IMR-90 (cell line): ENCODE measurements at regions not wholly inside any gene's neighbourhood (a gene's known extent, or its start where the extent isn't known, plus 50 kb on each side); places are given as distances from the start of the nearest gene placed in this dataset.

Source experiments
- ATAC-seq: fragments of 200-7000 bp; cut with Tn5 transposase; 2 replicates; pipeline ENCODE4 v1.9.1; 2020; ENCODE audit warnings: low read depth, mild to moderate bottlenecking, moderate library complexity
- BruUV-seq: library from RNA; stranded (reverse); fragments of 400-500 nt; replicated peaks from 2 replicates; lab custom pipeline; 2021; lab: Mats Ljungman, UMichigan
- CTCF ChIA-PET: fragments of 300-600 bp; formaldehyde crosslinking; extraction: SDS; loops from one replicate; lab custom pipeline; 2021; ENCODE audit warnings: antibody characterized with exemption; lab: Yijun Ruan, JAX
- POLR2A ChIA-PET: fragments of 300-600 bp; sonication (Branson Sonifier 250); formaldehyde crosslinking; loops from one replicate; lab custom pipeline; 2022; ENCODE audit warnings: antibody characterized with exemption; ENCODE audit not compliant: unreplicated experiment; lab: Charles Lee
- DNase-seq: peaks from one replicate; pipeline ENCODE4 v3.0.0; 2013
- H2AFZ ChIP-seq: replicated peaks from 2 replicates; pipeline ENCODE3; 2013; ENCODE audit warnings: low read length, mild to moderate bottlenecking; ENCODE audit not compliant: poor library complexity
- H2AK5ac ChIP-seq: 2 replicates; pipeline ENCODE4 v1.6.1; 2013; ENCODE audit warnings: low read depth, low read length, inconsistent platforms
- H2AK9ac ChIP-seq: replicated peaks from 2 replicates; pipeline ENCODE3; 2013; ENCODE audit warnings: mild to moderate bottlenecking, low read depth, low read length, moderate library complexity; ENCODE audit not compliant: poor library complexity
- H2BK120ac ChIP-seq: 2 replicates; pipeline ENCODE4 v1.6.1; 2013; ENCODE audit warnings: low read depth, low read length, inconsistent platforms
- H2BK15ac ChIP-seq: 3 replicates; pipeline ENCODE4 v1.6.1; 2013; ENCODE audit warnings: low read depth, low read length, inconsistent platforms
- H2BK20ac ChIP-seq: 2 replicates; pipeline ENCODE4 v1.6.1; 2013; ENCODE audit warnings: low read depth, mild to moderate bottlenecking, inconsistent platforms, low read length, moderate library complexity
- H2BK5ac ChIP-seq: 2 replicates; pipeline ENCODE4 v1.6.1; 2013; ENCODE audit warnings: mild to moderate bottlenecking, low read depth, low read length, inconsistent platforms; ENCODE audit not compliant: poor library complexity, severe bottlenecking
- H3K14ac ChIP-seq: replicated peaks from 2 replicates; pipeline ENCODE4 v1.6.1; 2013; ENCODE audit warnings: low read depth, low read length, inconsistent platforms
- H3K18ac ChIP-seq: 2 replicates; pipeline ENCODE4 v1.6.1; 2013; ENCODE audit warnings: low read depth, low read length, control low read depth
- H3K23ac ChIP-seq: 2 replicates; pipeline ENCODE4 v1.6.1; 2013; ENCODE audit warnings: low read depth, low read length, inconsistent platforms
- H3K27ac ChIP-seq: 2 replicates; pipeline ENCODE4 v1.5.1; 2013; ENCODE audit warnings: mild to moderate bottlenecking, control low read depth, low read length; ENCODE audit not compliant: insufficient read depth
- H3K27me3 ChIP-seq: 2 replicates; pipeline ENCODE4 v1.6.1; 2013; ENCODE audit warnings: low read length; ENCODE audit not compliant: control insufficient read depth, insufficient read depth
- H3K36me3 ChIP-seq: 2 replicates; pipeline ENCODE4 v1.6.1; 2013; ENCODE audit warnings: low read length, mixed read lengths; ENCODE audit not compliant: control insufficient read depth, insufficient read depth
- H3K4ac ChIP-seq: 2 replicates; pipeline ENCODE4 v1.6.1; 2013; ENCODE audit warnings: low read depth, low read length, inconsistent platforms
- H3K4me1 ChIP-seq: 2 replicates; pipeline ENCODE4 v1.6.1; 2013; ENCODE audit warnings: low read length, mixed read lengths; ENCODE audit not compliant: control insufficient read depth, insufficient read depth
- H3K4me2 ChIP-seq: 2 replicates; pipeline ENCODE4 v1.6.1; 2013; ENCODE audit warnings: low read depth, mild to moderate bottlenecking, control low read depth, low read length, moderate library complexity
- H3K4me3 ChIP-seq: 2 replicates; pipeline ENCODE4 v1.5.1; 2013; ENCODE audit warnings: low read depth, mild to moderate bottlenecking, control low read depth, low read length, moderate library complexity; ENCODE audit not compliant: insufficient read depth
- H3K56ac ChIP-seq: 2 replicates; pipeline ENCODE4 v1.6.1; 2013; ENCODE audit warnings: low read length, inconsistent platforms; ENCODE audit not compliant: insufficient read depth; ENCODE audit errors: extremely low read depth
- H3K79me1 ChIP-seq, 2 experiments: 2 replicates each; pipeline ENCODE4 v1.6.1; 2013; ENCODE audit warnings: low read length in 2 of 2, inconsistent platforms in 1 of 2, low read depth in 1 of 2
- H3K9ac ChIP-seq: 2 replicates; pipeline ENCODE4 v1.6.1; 2013; ENCODE audit warnings: low read depth, low read length, control low read depth
- H3K9me1 ChIP-seq: 2 replicates; pipeline ENCODE4 v1.6.1; 2013; ENCODE audit warnings: low read length, inconsistent platforms; ENCODE audit not compliant: insufficient read depth
- H3K9me3 ChIP-seq: 2 replicates; pipeline ENCODE4 v1.6.1; 2013; ENCODE audit warnings: low read length; ENCODE audit not compliant: control insufficient read depth, insufficient read depth
- H4K20me1 ChIP-seq: 2 replicates; pipeline ENCODE4 v1.6.1; 2013; ENCODE audit warnings: low read length, inconsistent platforms; ENCODE audit not compliant: insufficient read depth
- H4K5ac ChIP-seq: 2 replicates; pipeline ENCODE4 v1.6.1; 2013; ENCODE audit warnings: mild to moderate bottlenecking, low read depth, low read length, control low read depth
- H4K8ac ChIP-seq, 2 experiments: 2 replicates each; pipeline ENCODE4 v1.6.1; 2013; ENCODE audit warnings: low read depth in 2 of 2, low read length in 2 of 2, control low read depth in 1 of 2, inconsistent platforms in 1 of 2
- H4K91ac ChIP-seq: 2 replicates; pipeline ENCODE4 v1.6.1; 2013; ENCODE audit warnings: low read depth, low read length, inconsistent platforms; ENCODE audit not compliant: insufficient read depth
- BHLHE40 ChIP-seq: fragments of 150-350 bp; IDR thresholded peaks from 2 replicates; pipeline ENCODE4 v1.6.1; 2016; ENCODE audit warnings: mild to moderate bottlenecking, low read depth, low read length
- FOS ChIP-seq: fragments of 150-350 bp; IDR thresholded peaks from 2 replicates; pipeline ENCODE4 v1.6.1; 2016; ENCODE audit warnings: low read depth, low read length
- MAFK ChIP-seq: IDR thresholded peaks from 2 replicates; pipeline ENCODE4 v1.6.1; 2012; ENCODE audit warnings: low read depth, low read length, improper control_type of control experiment
- MAZ ChIP-seq: IDR thresholded peaks from 2 replicates; pipeline ENCODE4 v1.6.1; 2012; ENCODE audit warnings: low read depth, mild to moderate bottlenecking, low read length, improper control_type of control experiment, moderate library complexity, borderline replicate concordance
- MXI1 ChIP-seq: IDR thresholded peaks from 2 replicates; pipeline ENCODE4 v1.6.1; 2012; ENCODE audit warnings: low read depth, mild to moderate bottlenecking, low read length, moderate library complexity, borderline replicate concordance
- NFE2L2 ChIP-seq: fragments of 150-350 bp; IDR thresholded peaks from 2 replicates; pipeline ENCODE4 v1.6.1; 2016; ENCODE audit warnings: low read depth, mild to moderate bottlenecking, low read length
- POLR2A ChIP-seq: IDR thresholded peaks from 2 replicates; pipeline ENCODE4 v1.6.1; 2012; ENCODE audit warnings: mild to moderate bottlenecking, low read depth, low read length
- RAD21 ChIP-seq: IDR thresholded peaks from 2 replicates; pipeline ENCODE4 v1.6.1; 2012; ENCODE audit warnings: low read length, improper control_type of control experiment
- SMC3 ChIP-seq: fragments of 150-350 bp; IDR thresholded peaks from 2 replicates; pipeline ENCODE4 v1.6.1; 2016; ENCODE audit warnings: low read depth, mild to moderate bottlenecking, antibody characterized with exemption, low read length, moderate library complexity
- WGBS, 2 experiments: methylation state at CpG; one replicate each; pipeline versions ENCODE4 v1.1.5 to v1.1.7; 2013; ENCODE audit warnings: missing lambda C conversion rate in 2 of 2; ENCODE audit not compliant: insufficient read length in 1 of 2; ENCODE audit errors: extremely low coverage in 2 of 2; 5-methylcytosine and 5-hydroxymethylcytosine counted together
- dilution Hi-C: fragments of 300-500 bp; cut with HindIII; formaldehyde crosslinking; loops from one replicate; pipeline ENCODE4 v1.14.3; 2018; ENCODE audit warnings: low sequenced_read_pairs; ENCODE audit not compliant: unreplicated experiment
- in situ Hi-C: fragments of 300-500 bp; cut with MboI; formaldehyde crosslinking; loops from 3 replicates; pipeline ENCODE4 v1.14.3; 2019; ENCODE audit warnings: low sequenced_read_pairs, inconsistent platforms, mixed read lengths
- intact Hi-C: fragments of 100-400 bp; cut with micrococcal nuclease; formaldehyde crosslinking; loops from 2 replicates; pipeline ENCODE4 v1.10.0; 2022
- TF ChIP-seq, protein P1 (sequence below): conservative IDR thresholded peaks from 2 replicates; pipeline ENCODE4 v1.5.1; 2012; ENCODE audit warnings: mild to moderate bottlenecking, low read depth, low read length, improper control_type of control experiment
- TF ChIP-seq, protein P2 (sequence below): fragments of 150-350 bp; IDR thresholded peaks from 2 replicates; pipeline ENCODE4 v1.6.1; 2016; ENCODE audit warnings: low read depth, mild to moderate bottlenecking, low read length, moderate library complexity, borderline replicate concordance
- TF ChIP-seq, protein P3 (sequence below): fragments of 150-350 bp; IDR thresholded peaks from 2 replicates; pipeline ENCODE4 v1.6.1; 2017; ENCODE audit warnings: mild to moderate bottlenecking, antibody characterized with exemption, low read length, low read depth

DNA sequence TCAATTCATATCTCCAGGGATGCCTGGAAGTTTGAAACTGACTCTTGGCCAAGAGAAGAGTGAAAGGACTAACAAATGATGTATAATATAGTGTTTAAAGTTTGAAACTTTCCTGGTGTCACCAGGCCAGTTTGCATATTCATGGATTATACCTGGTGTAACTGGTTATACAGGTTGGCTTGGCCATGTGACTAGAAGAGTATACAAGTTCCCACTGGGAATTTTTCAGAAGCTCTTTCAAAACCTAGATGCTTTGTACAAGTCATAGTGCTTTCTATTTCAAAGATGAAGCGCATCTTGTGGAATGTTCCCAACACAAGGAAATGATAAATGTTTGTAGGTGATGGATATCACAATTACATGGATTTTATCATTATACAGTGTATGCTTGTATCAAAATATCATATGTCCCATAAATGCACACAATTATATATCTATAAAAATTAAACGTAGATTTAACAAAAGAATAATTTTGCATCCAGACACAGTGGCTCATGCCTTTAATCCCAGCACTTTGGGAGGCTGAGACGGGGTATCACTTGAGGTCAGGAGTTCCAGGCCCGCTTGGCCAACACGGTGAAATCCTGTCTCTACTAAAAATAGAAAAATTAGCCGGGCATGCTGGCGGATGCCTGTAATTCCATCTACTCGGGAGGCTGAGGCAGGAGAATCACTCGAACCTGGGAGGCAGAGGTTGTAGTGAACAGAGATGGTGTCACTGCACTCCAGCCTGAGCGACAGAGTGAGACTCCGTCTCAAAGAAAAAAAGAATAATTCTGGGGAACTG lies 1420.2 kb downstream of the GRIK2 start:
- Histone ChIP-seq H3K9ac (no peak overlapping the region), H3K56ac (no peak overlapping the region), H3K4me2 (no peak overlapping the region), H3K27ac (no peak overlapping the region), H4K20me1 (no peaks in the 10 kb centered on the region), H2AK9ac (no peak overlapping the region), H4K5ac (no peak overlapping the region), H3K23ac (no peak overlapping the region), H3K36me3 (no peaks in the 10 kb centered on the region), H2AK5ac (no peak overlapping the region), H3K27me3 (no peaks in the 10 kb centered on the region), H3K14ac (no peak overlapping the region), H4K8ac (no peak overlapping the region), H2BK5ac (no peak overlapping the region), H2BK120ac (no peak overlapping the region), H2BK20ac (no peak overlapping the region), H3K18ac (no peak overlapping the region), H2AFZ (no peak overlapping the region), H3K79me1 (no peaks in the 10 kb centered on the region), H3K4me3 (no peak overlapping the region), H3K4me1 (no peaks in the 10 kb centered on the region), H3K9me3 (no peaks in the 10 kb centered on the region), H3K4ac (no peak overlapping the region), H3K9me1 (no peaks in the 10 kb centered on the region), H4K91ac (no peak overlapping the region), H2BK15ac (no peak overlapping the region)
- in situ Hi-C loops = no loop called here
- intact Hi-C loops = no loop called here
- no TSS peak for BruUV-seq
- TF ChIP-seq NFE2L2 = no peak
- TF ChIP-seq RAD21 = no peak
- no peak for TF ChIP-seq MXI1
- TF ChIP-seq, protein P1, sequence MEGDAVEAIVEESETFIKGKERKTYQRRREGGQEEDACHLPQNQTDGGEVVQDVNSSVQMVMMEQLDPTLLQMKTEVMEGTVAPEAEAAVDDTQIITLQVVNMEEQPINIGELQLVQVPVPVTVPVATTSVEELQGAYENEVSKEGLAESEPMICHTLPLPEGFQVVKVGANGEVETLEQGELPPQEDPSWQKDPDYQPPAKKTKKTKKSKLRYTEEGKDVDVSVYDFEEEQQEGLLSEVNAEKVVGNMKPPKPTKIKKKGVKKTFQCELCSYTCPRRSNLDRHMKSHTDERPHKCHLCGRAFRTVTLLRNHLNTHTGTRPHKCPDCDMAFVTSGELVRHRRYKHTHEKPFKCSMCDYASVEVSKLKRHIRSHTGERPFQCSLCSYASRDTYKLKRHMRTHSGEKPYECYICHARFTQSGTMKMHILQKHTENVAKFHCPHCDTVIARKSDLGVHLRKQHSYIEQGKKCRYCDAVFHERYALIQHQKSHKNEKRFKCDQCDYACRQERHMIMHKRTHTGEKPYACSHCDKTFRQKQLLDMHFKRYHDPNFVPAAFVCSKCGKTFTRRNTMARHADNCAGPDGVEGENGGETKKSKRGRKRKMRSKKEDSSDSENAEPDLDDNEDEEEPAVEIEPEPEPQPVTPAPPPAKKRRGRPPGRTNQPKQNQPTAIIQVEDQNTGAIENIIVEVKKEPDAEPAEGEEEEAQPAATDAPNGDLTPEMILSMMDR = no peak
- no peak for TF ChIP-seq SMC3
- no peak for TF ChIP-seq MAZ
- no peak for TF ChIP-seq FOS
- TF ChIP-seq, protein P2, sequence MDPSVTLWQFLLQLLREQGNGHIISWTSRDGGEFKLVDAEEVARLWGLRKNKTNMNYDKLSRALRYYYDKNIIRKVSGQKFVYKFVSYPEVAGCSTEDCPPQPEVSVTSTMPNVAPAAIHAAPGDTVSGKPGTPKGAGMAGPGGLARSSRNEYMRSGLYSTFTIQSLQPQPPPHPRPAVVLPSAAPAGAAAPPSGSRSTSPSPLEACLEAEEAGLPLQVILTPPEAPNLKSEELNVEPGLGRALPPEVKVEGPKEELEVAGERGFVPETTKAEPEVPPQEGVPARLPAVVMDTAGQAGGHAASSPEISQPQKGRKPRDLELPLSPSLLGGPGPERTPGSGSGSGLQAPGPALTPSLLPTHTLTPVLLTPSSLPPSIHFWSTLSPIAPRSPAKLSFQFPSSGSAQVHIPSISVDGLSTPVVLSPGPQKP = no peak
- no peak for TF ChIP-seq POLR2A
- TF ChIP-seq MAFK = no peak
- TF ChIP-seq BHLHE40 = no peak
- TF ChIP-seq, protein P3, sequence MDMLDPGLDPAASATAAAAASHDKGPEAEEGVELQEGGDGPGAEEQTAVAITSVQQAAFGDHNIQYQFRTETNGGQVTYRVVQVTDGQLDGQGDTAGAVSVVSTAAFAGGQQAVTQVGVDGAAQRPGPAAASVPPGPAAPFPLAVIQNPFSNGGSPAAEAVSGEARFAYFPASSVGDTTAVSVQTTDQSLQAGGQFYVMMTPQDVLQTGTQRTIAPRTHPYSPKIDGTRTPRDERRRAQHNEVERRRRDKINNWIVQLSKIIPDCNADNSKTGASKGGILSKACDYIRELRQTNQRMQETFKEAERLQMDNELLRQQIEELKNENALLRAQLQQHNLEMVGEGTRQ = no peak
- ATAC-seq = no peak
- POLR2A ChIA-PET = no interaction called here
- WGBS, 2 experiments = 64% methylated on average over 2 of the region's 11 CpGs; no CpG with 5 or more reads in 1 of the 2 experiments
- dilution Hi-C loops = no loop called here
- no peak for DNase-seq
- CTCF ChIA-PET = no interaction called here
